GM19328 (cell line): ENCODE measurements at regions not wholly inside any gene's neighbourhood (a gene's known extent, or its start where the extent isn't known, plus 50 kb on each side); places are given as distances from the start of the nearest gene placed in this dataset.
"Not testable (repeated sequence)": the region's sequence is repeated elsewhere in the genome, so short reads cannot be mapped to it uniquely, and the experiment has no call there.

Experiments used
- ATAC-seq: cut with Tn5 transposase; IDR thresholded peaks from one replicate; pipeline ENCODE4 v1.9.1; 2021; ENCODE audit warnings: mild to moderate bottlenecking, moderate library complexity; ENCODE audit not compliant: unreplicated experiment

DNA sequence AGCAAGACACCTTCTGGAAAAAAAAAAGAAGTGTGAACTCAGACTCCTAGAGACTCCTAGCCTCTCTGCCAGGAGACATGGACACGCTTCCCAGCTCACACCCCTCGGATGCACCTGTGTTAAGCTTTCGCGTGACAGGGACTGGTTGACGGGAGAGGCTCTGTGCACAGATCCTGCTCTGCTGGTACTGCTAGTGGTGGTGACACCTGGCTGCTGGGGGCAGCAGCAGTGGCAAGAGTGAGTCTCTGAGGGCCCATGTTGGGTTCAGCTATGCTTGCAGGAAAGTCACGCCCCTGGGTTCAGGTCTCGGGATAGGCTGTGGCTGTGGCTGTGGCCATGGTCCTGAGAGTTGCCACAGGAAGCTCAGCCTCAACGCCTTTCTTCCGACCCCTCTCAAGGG, 81.1 kb downstream of the XRCC2 start:
- no peak for ATAC-seq

DNA sequence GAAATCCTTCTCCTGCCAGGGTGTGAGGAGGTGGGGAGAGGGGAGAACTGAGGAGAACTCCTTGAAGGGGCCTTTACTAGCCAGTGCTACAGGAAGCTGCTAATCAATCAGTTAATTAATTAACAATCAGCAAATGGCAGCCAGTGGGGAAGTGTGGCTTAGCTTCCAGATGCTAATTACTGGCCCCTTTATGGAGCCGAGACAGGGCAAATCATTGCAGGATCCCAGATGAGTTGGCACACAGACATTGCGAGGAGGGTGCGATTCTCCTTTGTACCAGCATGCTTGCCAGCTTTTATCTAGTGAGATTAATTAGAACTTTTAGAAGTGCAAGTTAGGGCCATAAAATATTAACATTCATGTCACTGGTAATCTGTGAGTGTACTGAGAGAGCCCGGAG, 84.0 kb downstream of the XRCC2 start:
- no peak for ATAC-seq

DNA sequence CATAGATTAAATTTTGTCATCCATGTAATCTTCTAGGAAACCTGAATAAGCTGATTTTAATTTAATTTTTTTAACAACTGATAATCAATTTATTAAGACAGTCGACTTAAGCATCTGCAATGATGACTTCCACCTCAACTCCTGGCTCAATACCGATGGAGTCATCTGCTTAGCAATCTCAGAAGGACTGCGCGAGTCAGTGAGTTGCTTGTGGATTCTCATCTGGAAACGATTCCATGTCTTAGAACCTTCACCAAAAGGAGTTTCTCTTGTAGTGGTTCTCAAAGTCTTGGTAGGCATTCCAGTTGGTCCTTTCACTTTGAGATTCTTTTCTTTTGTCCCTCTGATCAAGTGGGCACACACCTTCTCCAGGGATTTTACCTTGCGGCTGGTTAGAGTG, 85.5 kb downstream of the XRCC2 start:
- ATAC-seq: no peak

DNA sequence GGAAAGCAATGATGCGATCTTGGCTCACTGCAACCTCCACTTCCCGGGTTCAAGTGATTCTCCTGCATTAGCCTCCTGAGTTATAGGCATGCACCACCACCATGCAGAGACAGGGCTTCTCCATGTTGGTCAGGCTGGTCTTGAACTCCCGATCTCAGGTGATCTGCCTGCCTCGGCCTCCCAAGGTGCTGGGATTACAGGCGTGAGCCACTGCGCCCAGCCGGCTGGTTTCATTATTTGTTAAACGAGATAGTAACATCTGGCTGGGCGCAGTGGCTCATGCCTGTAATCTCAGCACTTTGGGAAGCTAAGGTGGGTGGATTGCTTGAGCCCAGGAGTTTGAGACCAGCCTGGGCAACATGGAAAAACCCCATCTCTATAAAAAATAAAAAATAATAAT, 86.1 kb downstream of the XRCC2 start:
- ATAC-seq: not testable (repeated sequence)

DNA sequence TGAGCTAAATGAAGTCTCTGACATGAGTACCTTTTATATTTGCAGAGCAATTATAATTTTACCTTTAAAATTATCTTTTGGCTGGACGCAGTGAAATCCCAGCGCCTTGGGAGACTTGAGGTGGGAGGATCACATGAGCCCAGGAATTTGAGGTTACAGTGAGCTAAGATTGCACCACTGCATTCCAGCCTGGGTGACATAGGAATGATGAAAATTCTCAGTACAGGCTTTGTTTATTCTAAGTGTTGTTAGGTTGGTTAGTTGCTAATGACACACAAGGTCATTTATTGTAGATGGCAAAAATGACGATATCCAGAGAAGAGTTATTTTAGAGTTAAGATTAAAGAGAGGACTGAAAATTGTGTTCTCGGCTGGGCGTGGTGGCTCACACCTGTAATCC, 87.6 kb downstream of the XRCC2 start:
- no peak for ATAC-seq

DNA sequence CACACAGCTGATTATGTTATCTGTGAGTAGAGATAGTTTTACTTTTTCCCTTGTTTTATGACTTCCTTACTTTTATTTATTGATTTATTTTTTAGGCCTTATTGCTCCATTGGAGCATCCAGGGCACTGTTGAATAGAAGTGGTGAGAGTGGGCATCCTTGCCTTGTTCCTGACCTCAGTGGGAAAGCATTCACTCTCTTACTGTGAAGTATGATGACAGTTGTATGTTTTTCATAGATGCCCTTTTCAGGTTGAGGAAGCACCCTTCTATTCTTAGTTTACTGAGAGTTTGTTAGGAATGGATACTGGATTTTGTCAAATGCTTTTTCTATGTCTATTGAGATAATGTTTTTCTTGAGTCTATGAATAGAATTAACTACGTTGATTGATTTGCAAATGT, 88.6 kb downstream of the XRCC2 start:
- no peak for ATAC-seq

DNA sequence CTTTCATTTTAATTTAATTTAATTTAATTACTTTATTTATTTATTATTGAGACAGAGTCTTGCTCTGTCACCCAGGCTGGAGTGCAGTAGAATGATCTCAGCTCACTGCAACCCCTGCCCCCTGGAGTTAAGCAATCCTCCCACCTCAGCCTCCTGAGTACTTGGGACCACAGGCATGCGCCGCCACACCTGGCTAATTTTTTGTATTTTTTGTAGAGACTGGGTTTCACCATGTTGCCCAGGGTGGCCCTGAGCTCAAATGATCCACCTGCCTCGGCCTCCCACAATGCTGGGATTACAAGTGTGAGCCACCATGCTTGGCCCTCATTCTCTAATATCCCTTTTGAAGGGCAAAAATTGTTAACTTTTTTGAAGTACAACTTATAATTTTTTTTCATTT, 92.9 kb downstream of the XRCC2 start:
- ATAC-seq: no peak

DNA sequence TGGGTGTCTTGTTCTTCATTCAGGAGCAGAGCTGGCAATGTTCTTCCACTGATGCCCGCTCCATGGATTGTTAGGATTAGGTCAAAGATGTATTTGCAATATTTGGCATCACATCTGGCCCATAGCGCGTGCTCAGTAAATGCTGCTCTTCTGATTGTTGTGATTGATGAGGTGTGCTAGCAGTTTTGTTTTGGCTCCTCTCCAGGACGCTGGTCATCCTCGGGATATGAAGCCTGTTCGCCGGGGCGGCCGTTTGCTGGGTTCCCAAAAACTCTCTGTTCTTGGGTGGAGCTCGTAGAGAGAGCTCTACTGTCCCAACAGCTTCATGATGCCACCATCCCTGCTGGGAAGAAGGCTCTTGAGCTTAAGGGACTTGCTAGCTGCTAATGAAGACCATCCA, 96.9 kb downstream of the XRCC2 start:
- ATAC-seq: no peak

DNA sequence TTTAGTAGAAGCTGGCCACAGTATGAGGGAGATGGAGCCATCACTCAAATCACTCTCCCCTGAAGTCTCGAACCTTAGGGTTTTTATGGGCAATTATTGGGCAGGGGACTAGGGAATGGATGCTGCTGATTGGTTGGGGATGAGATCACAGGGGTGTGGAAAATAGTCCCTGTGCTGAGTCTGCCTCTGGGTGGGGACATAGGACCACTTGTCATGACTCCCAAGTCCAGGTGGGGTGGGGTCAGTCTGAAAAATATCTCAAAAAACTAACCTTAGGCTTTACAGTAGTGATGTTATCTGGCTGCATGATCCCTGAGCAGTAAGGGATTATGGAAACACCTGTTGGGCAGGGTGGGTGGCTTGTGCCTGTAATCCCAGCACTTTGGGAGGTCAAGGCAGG, 98.6 kb downstream of the XRCC2 start:
- ATAC-seq: no peak

DNA sequence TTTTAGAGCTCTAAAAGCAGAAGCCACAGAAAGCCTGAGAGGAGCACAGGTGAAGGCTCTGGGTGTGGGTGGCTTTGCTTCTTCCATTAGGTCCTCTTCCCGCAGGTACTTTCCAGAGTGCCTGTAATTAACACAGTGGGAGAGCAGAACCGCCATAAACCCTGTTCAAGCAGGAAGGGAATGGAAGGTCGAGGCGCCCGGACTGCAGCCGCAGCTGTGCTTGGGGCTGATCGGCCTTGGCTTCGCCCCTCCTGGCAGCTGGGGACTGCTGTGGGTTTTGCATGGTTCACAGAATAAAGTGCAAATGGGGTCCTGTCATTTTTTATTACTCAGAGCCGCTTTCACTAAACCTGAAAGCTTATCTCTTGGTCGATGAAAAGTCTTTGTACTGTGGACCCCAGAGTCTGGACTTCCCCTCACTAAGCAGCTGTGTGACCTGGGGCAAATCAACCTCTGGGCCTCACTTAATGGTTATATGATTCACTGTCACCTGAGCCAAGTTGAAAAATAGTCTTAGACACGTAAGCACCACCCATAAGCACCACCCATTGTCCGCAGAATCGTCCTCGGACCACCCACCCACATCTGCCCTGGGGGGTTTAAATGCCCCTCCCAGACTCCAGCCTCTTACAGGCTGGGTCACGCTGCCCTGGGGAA, 100.9 kb downstream of the XRCC2 start:
- ATAC-seq: peak; percentile 70

DNA sequence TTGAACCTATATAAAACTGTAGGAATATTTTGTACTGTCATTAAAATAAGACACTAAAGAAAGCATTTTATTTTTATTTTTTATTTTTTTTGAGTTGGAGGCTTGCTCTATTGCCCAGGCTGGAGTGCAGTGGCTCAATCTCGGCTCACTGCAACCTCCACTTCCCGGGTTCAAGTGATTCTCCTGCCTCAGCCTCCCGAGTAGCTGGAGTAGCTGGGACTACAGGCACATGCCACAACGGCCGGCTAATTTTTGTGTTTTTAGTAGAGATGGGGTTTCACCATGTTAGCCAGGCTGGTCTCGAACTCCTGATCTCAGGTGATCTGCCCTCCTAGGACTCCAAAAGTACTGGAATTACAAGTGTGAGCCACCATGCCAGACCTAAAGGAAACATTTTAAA, 102.8 kb downstream of the XRCC2 start:
- not testable (repeated sequence) for ATAC-seq

DNA sequence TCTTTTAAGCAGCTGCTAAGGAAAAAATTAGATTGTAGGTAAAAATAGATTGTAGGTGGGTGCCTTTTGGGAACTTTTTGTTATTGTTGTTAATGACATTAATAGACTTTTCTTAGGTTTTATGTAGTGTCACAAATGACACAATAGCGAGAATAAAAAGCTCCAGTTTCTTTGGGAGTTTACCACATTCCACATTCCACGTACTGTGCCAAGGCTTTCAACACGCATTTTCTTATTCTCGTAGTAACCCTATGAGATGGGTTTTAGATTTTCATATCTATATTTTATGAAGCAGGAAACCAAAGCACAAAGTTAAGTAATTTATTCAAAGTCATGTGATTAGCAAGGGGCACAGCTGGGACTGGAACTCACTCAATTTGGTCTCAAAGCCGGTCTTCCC, 103.8 kb downstream of the XRCC2 start:
- ATAC-seq: no peak

DNA sequence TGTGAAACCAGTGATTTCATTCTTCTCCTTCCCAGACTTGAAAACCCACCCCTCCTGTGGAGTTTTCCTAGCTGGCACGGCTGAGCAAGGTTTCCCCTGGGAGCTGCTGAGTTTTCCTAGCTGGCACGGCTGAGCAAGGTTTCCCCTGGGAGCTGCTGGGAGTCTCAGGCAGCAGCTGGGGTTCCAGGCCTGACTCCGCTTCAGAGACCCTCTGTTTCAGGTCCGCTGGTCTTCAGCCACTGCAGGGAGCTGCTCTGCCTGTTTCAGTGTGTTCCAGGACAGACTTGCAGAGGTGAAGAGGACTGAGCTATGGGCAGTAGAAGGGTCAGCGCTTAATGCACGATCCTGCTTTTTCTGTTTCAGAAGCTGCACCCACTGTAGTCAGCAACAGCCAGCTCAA, 104.9 kb downstream of the XRCC2 start:
- no peak for ATAC-seq

DNA sequence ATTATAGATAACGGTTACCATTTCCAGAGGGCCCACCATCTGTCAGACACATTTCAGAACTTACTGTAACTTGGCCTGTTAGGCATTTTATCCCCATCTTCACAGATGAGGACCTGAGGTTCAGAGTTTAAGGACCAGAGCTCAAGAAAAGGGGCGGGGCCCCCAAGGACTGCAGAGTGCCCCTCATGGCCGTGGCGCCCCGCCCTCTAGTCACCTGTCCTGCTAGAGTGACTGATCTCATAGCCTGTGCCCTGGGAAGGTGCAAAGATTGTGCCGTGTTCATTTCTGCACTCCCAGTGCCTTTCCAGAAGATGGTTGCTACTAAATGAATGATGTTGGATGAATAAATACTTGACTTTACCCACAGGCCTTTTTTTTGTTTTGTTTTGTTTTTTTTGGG, 107.0 kb downstream of the XRCC2 start:
- no peak for ATAC-seq

DNA sequence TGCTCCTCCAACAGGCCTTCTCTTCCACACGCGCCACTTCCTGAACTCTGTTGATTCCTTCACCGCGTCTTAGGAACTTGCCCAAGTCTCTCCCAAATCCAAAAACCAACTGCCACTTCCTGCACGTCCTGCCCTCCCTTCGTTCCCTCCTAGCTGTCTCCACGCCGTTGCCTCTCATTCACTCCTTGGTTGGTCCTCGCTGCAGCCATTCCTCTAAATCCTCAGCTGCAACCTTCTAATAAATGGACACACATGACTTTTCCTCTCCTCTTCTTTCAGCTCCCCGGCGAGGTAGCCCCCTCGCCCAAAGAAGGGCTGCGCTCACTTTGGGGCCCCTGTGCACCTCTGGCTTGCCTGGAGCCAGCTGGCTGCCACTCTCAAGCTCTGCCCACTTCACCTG, 110.2 kb downstream of the XRCC2 start:
- no peak for ATAC-seq

DNA sequence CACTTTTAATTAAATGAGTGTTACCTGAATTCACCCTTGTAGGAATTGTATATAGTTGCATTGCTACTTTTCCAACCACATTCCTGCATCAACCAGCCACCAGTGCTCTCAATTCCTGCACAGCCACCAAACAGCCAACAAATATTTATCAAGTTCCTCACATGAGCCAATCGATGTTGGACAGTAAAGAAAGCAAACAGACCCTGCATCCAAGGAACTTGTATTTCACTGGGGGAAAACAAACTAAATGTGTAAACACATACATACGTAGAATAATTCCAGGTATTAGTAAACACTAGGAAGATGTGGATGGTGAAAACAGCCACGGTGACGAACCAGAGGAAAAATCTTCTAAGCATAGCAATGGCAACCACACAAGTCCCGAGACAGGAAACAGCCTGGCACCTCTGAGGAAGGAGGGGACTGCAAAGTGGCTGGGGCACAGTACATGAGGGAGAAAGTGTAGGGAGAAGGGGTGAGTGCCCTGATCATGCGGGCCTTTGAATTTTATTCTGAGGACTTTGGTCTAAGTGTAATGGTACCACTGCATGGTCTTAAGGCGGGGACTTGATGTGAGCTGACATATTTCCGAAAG, 111.2 kb downstream of the XRCC2 start:
- no peak for ATAC-seq

DNA sequence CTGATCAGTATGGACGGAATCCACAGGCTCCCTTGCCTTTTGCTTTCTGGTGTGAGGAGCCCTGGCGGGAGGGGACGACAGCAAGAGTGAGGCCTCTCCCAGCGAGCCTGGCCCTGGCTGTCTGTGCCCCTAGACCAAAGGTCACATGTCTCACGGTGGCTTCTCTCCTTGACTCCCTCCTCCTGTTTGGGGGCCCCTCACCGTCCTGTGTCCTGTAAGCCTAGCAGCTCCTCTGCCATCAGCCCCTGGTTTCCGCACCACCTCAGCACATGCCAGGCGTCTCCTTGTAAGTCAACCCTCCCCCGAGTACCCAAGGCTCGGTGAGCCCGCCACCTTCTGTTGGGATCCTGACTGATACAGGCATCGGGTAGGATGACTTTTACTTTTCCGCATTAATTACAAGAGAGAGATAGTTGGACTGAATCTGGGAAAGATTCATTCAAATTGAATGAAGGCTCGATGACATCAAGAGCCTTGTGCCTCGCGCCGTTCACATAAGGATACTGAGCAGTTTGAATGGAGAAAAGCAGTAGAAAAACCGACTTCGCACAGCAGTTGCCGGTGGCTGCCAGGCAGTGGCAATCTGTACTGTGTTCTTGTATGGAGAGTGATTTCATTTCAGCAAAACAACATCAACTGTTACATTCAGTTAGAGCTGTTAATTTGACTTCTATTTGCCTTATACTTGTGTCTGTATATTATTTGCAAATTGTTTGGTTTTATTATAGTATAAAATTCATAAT, 119.8 kb downstream of the XRCC2 start:
- ATAC-seq: no peak

DNA sequence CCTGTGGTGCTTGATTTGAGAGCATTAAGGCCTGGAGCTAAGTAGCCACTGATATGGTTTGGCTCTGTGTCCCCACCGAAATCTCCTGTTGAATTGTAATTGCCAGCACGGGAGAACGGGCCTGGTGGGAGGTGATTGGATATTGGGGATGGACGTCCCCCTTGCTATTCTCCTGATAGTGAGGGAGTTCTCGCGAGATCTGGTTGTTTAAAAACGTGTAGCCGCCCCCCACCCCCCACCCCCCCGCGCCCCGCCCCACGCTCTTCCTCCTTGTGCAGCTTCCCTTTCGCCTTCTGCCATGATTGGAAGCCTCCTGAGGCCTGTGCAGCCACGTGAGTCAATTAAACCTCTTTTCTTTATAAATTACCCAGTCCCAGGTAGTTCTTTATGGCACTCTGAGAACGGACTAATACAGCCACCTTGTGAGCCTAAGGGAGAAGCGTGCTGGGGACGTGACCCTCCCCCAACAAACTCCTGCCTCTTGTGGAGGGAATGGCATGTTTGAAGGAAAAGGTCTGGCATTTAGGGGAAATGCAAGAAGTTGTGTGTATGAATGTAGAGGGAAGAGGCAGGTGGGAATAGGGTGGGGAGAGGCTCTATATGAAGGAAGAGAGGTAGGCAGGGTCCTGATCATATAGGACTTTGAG, 118.0 kb upstream of the KMT2C start:
- ATAC-seq: no peak

DNA sequence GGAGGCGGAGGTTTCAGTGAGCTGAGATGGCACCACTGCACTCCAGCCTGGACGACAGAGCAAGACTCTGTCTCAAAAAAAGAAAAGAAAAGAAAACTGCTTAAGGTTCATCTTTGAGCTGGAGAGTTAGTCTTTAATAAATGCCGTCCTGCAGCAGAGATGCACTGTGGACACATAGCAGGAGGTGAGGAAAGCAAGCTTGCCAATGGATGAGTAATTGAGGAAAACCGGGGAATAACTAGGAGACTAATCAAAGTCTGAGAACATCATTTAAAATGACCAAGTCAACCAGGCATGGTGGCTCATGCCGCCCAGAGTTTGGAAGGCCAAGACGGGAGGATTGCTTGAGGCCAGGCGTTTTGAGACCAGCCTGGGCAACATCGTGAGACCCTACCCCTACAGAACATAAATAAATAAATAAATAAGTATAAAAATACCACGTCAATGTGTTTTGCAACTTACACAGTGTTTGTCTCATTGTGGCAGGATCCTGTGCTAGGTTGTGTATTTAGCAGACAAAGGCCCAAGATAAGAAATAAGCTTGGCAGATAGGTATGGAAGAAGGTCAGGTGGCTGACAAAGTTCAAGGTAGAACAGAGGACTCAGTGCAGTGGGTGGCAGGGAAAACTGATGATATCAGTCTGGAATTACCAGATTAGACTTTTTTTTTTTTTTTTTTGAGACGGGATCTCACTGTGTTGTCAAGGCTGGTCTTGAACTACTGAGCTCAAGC, 115.7 kb upstream of the KMT2C start:
- no peak for ATAC-seq

DNA sequence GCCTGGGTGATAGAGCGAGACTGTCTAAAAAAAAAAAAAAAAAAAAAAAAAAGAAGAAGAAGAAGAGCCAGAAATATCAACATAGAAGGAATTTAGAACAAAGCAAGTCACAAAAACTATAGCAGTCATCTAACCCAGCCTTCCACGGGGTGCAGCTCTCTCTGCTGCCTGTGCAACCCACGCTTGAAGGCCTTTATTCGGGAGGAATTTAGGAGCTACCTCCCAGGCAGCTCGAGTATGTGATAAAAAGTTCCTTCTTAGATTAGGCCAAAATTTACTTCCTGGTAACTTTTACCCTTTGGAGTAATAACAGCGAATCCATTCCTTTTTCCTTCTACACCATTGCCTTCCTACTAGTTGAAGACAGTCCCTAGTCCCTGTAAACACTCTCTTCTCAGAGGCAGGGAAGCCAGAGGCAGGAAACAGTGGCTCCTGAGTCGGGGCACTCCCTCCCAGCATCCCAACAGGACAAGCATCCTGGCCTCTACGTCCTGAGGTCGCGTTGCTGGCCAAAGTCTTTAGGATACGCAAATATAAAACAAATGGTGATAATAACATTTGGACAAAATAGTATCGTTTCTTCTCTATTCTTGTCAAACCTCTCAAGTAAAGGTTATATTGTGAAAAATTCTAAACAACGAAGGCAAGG, 109.3 kb upstream of the KMT2C start:
- no peak for ATAC-seq

DNA sequence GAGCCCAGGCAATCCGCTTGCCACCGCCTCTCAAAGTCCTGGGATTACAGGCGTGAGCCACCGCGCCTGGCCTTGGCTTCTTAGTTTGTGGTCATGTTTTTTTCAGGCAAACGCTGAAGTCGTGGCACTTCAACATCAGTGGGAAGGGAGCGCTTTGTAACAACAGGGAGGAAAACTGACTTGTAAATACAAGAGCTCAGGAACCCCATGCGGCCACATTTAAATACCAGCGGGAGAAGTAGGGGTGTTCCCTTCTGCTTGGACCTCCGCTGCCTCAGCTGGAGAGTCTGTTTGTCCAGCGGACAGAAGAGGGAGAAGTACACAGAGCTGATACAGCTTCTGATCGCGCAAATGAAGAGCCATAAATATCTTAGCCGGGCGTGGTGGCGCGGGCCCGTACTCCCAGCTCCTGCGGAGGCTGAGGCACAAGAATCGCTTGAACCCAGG, 108.7 kb upstream of the KMT2C start:
- no peak for ATAC-seq
